ENCODE measurements at regions not wholly inside any gene's neighbourhood (a gene's known extent, or its start where the extent isn't known, plus 50 kb on each side); places are given as distances from the start of the nearest gene placed in this dataset.

- no peak overlapping the region for H3K4me3 ChIP-seq
- Mint-ChIP-seq H3K36me3 (ENCODE audit: low read depth) (no peaks in the 10 kb centered on the region; the same call in 2 of the 3 replicates), H3K27me3 (ENCODE audit: insufficient read depth, low read depth, poor library complexity) (no peaks in the 10 kb centered on the region), H3K4me3 (no peak overlapping the region), H3K27ac (no peak overlapping the region; the same call in 1 of the 2 replicates), H3K4me1 (peaks cover 7% of the 10 kb centered on the region), H3K9me3 (peaks cover 6% of the 10 kb centered on the region; the same call in 1 of the 3 replicates)
- peaks cover 5% of the 10 kb centered on the region; the same call in 1 of the 2 replicates for H3K9me2 ChIP-seq (ENCODE audit: insufficient read depth)
- H3K4me2 ChIP-seq = no peak overlapping the region
- peaks cover 5% of the 10 kb centered on the region; the same call in 1 of the 2 replicates for H3K4me1 ChIP-seq (ENCODE audit: insufficient read depth)
- no peaks in the 10 kb centered on the region for H3K27me3 ChIP-seq (ENCODE audit: insufficient read depth)
- no peak overlapping the region for H3K27ac ChIP-seq (ENCODE audit: low read depth)
- H3F3A ChIP-seq (replicated peaks; ENCODE audit: low read depth) = no peaks in the 10 kb centered on the region
- TF ChIP-seq STAT1 (IDR thresholded peaks at IDR 0.05; ENCODE audit: unreplicated experiment) = no peak
- TF ChIP-seq ETS1 (IDR thresholded peaks at IDR 0.05) = no peak
- TF ChIP-seq NANOG (IDR thresholded peaks at IDR 0.05; ENCODE audit: borderline replicate concordance) = no peak
- no peak for TF ChIP-seq REST (IDR thresholded peaks at IDR 0.05; ENCODE audit: unreplicated experiment)
- TF ChIP-seq ZNF331 (CRISPR knock-in tag; IDR thresholded peaks at IDR 0.05; ENCODE audit: low read depth) = no peak
- ATAC-seq = no peak
- no peak overlapping the region for H2AFZ ChIP-seq
- no peaks in the 10 kb centered on the region for H4K20me1 ChIP-seq (replicated peaks; ENCODE audit: insufficient read depth)
- H3K79me2 ChIP-seq (replicated peaks; ENCODE audit: insufficient read depth) = no peaks in the 10 kb centered on the region
- DNase-seq (ENCODE audit: low spot score) = no peak
- H3K36me3 ChIP-seq (ENCODE audit: insufficient read depth) = no peaks in the 10 kb centered on the region
Observed at GRCh38 chr9:1219284-1219683, 169.1 kb downstream of the DMRT2 start.

- no peaks in the 10 kb centered on the region for H3K79me2 ChIP-seq (replicated peaks; ENCODE audit: insufficient read depth)
- Mint-ChIP-seq H3K27ac (no peak overlapping the region), H3K36me3 (ENCODE audit: low read depth) (no peaks in the 10 kb centered on the region; the same call in 2 of the 3 replicates), H3K27me3 (ENCODE audit: insufficient read depth, low read depth, poor library complexity) (no peaks in the 10 kb centered on the region), H3K4me1 (peaks cover 7% of the 10 kb centered on the region), H3K4me3 (no peak overlapping the region), H3K9me3 (peaks cover 6% of the 10 kb centered on the region; the same call in 1 of the 3 replicates)
- no peaks in the 10 kb centered on the region for H3F3A ChIP-seq (replicated peaks; ENCODE audit: low read depth)
- no peak for ATAC-seq
- DNase-seq (ENCODE audit: low spot score) = no peak
- H3K36me3 ChIP-seq (ENCODE audit: insufficient read depth) = no peaks in the 10 kb centered on the region
- no peak overlapping the region for H2AFZ ChIP-seq
- no peak overlapping the region for H3K4me3 ChIP-seq
- H3K4me1 ChIP-seq (ENCODE audit: insufficient read depth) = peaks cover 5% of the 10 kb centered on the region; the same call in 1 of the 2 replicates
- H3K4me2 ChIP-seq = no peak overlapping the region
- peaks cover 5% of the 10 kb centered on the region; the same call in 1 of the 2 replicates for H3K9me2 ChIP-seq (ENCODE audit: insufficient read depth)
- no peaks in the 10 kb centered on the region for H3K27me3 ChIP-seq (ENCODE audit: insufficient read depth)
- no peaks in the 10 kb centered on the region for H4K20me1 ChIP-seq (replicated peaks; ENCODE audit: insufficient read depth)
- H3K27ac ChIP-seq (ENCODE audit: low read depth) = no peak overlapping the region
- TF ChIP-seq ZNF462 (CRISPR knock-in tag; IDR thresholded peaks at IDR 0.05) (no peak), ZNF114 (CRISPR knock-in tag; IDR thresholded peaks at IDR 0.05) (no peak), CREB1 (CRISPR knock-in tag; IDR thresholded peaks at IDR 0.05; ENCODE audit: low read depth) (no peak), ETS1 (IDR thresholded peaks at IDR 0.05) (no peak), EZH2phosphoT487 (IDR thresholded peaks at IDR 0.05; ENCODE audit: unreplicated experiment) (no peak)
Observed at GRCh38 chr9:1221298-1221697, 171.1 kb downstream of the DMRT2 start.

All from GM23338 (cell line).